ENCODE measurements at regions not wholly inside any gene's neighbourhood (a gene's known extent, or its start where the extent isn't known, plus 50 kb on each side); places are given as distances from the start of the nearest gene placed in this dataset.

DNA sequence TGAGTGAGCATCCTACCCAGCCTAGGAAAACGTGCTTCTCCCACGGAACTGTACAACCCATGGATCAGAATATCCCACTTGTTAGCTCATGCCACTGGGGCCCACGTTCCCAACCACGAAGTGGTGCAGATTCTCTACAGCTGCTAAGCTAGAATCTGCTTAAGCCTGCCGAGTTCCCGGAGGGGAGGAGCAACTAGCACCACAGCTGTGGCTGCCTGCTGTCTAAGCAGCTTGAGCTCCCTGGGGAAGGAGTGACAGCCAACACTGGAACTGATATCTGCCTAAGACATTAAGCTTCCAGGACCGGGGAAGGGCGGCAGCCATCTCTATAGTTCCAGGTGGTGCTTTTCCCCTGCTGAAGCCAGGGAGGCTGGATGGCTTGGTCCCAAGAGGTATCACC, 334.7 kb upstream of the CHRM2 start:
- Histone ChIP-seq H3K36me3 (no peaks in the 10 kb centered on the region), H3K27ac (no peak overlapping the region), H3K9me3 (no peaks in the 10 kb centered on the region), H3K4me3 (no peak overlapping the region), H3K4me1 (replicated peaks) (no peaks in the 10 kb centered on the region), H3K27me3 (replicated peaks; ENCODE audit: insufficient read depth) (no peaks in the 10 kb centered on the region)
- DNase-seq (ENCODE audit: low spot score) = no peak
- no peak for TF ChIP-seq POLR2A (IDR thresholded peaks at IDR 0.05)
- TF ChIP-seq POLR2AphosphoS5 (IDR thresholded peaks at IDR 0.05) = no peak
- intact Hi-C loops (cut with DNase I) = no loop called here
- 89% methylated on average over 8 of the region's 8 CpGs for WGBS

DNA sequence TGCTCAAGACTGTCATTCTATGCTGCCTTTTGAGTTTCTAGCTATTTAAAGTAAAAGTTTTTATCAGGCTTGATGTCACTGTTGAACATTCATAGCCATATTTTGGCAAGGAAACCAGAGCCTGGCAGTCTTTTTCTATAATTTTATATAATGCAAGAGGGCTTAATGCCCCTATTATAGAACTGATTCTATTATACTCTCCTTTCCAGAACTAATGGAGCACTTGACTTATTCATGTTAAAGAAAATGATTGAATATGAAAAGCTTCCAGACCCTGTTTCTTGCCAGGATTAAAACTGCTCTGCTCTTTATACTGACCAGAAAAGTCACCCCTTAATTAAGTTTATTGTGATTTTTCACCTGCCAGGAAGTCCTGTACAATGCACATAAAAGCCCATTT, 337.6 kb upstream of the CHRM2 start:
- H3K4me3 ChIP-seq = no peak overlapping the region
- H3K9me3 ChIP-seq = no peaks in the 10 kb centered on the region
- intact Hi-C loops (cut with DNase I) = no loop called here
- DNase-seq (ENCODE audit: low spot score) = no peak
- H3K36me3 ChIP-seq = no peaks in the 10 kb centered on the region
- H3K27ac ChIP-seq = no peak overlapping the region
- TF ChIP-seq POLR2AphosphoS5 (IDR thresholded peaks at IDR 0.05) (no peak), POLR2A (IDR thresholded peaks at IDR 0.05) (no peak)
- TF ChIP-seq, protein P1, sequence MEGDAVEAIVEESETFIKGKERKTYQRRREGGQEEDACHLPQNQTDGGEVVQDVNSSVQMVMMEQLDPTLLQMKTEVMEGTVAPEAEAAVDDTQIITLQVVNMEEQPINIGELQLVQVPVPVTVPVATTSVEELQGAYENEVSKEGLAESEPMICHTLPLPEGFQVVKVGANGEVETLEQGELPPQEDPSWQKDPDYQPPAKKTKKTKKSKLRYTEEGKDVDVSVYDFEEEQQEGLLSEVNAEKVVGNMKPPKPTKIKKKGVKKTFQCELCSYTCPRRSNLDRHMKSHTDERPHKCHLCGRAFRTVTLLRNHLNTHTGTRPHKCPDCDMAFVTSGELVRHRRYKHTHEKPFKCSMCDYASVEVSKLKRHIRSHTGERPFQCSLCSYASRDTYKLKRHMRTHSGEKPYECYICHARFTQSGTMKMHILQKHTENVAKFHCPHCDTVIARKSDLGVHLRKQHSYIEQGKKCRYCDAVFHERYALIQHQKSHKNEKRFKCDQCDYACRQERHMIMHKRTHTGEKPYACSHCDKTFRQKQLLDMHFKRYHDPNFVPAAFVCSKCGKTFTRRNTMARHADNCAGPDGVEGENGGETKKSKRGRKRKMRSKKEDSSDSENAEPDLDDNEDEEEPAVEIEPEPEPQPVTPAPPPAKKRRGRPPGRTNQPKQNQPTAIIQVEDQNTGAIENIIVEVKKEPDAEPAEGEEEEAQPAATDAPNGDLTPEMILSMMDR (IDR thresholded peaks at IDR 0.05) = no peak
- no peaks in the 10 kb centered on the region for H3K4me1 ChIP-seq (replicated peaks)
- H3K27me3 ChIP-seq (replicated peaks; ENCODE audit: insufficient read depth) = no peaks in the 10 kb centered on the region

GRCh38 chr7:136528329-136528728, 340.1 kb upstream of the CHRM2 start:
- Histone ChIP-seq H3K27ac (no peak overlapping the region), H3K36me3 (no peaks in the 10 kb centered on the region), H3K4me3 (no peak overlapping the region), H3K4me1 (replicated peaks) (no peaks in the 10 kb centered on the region), H3K9me3 (no peaks in the 10 kb centered on the region), H3K27me3 (replicated peaks; ENCODE audit: insufficient read depth) (no peaks in the 10 kb centered on the region)
- 59% methylated on average over 2 of the region's 2 CpGs for WGBS
- TF ChIP-seq, protein P1 (IDR thresholded peaks at IDR 0.05) = no peak
- TF ChIP-seq POLR2A (IDR thresholded peaks at IDR 0.05) (no peak), POLR2AphosphoS5 (IDR thresholded peaks at IDR 0.05) (no peak)
- intact Hi-C loops (cut with DNase I) = no loop called here
- no peak for DNase-seq (ENCODE audit: low spot score)

DNA sequence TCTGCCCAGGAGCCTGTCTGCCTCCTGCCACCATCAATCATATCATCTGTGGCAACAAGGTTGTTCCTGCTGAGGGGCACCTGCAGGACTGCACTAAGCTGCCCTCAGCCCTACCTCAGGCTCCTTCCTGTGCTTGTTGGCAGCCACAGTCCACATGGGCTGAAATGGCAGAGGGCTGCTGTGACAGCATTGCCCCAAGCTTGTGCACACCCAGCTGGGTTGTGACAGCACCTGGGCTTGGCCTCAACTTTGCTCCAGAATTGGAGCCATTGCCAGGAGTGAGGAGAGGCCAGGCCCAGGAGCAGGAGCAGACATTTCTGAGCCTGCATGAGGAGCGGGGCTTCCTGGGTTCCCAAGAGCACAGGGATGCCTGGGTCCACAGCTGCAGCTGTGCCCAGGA, 340.9 kb upstream of the CHRM2 start:
- no peaks in the 10 kb centered on the region for H3K9me3 ChIP-seq
- H3K4me1 ChIP-seq (replicated peaks) = no peaks in the 10 kb centered on the region
- intact Hi-C loops (cut with DNase I) = no loop called here
- H3K4me3 ChIP-seq = no peak overlapping the region
- no peak for DNase-seq (ENCODE audit: low spot score)
- H3K27me3 ChIP-seq (replicated peaks; ENCODE audit: insufficient read depth) = no peaks in the 10 kb centered on the region
- no peaks in the 10 kb centered on the region for H3K36me3 ChIP-seq
- H3K27ac ChIP-seq = no peak overlapping the region
- TF ChIP-seq POLR2A (IDR thresholded peaks at IDR 0.05) (no peak), POLR2AphosphoS5 (IDR thresholded peaks at IDR 0.05) (no peak)
- TF ChIP-seq, protein P1 (IDR thresholded peaks at IDR 0.05) = no peak
- 100% methylated on average over 1 of the region's 1 CpG for WGBS

DNA sequence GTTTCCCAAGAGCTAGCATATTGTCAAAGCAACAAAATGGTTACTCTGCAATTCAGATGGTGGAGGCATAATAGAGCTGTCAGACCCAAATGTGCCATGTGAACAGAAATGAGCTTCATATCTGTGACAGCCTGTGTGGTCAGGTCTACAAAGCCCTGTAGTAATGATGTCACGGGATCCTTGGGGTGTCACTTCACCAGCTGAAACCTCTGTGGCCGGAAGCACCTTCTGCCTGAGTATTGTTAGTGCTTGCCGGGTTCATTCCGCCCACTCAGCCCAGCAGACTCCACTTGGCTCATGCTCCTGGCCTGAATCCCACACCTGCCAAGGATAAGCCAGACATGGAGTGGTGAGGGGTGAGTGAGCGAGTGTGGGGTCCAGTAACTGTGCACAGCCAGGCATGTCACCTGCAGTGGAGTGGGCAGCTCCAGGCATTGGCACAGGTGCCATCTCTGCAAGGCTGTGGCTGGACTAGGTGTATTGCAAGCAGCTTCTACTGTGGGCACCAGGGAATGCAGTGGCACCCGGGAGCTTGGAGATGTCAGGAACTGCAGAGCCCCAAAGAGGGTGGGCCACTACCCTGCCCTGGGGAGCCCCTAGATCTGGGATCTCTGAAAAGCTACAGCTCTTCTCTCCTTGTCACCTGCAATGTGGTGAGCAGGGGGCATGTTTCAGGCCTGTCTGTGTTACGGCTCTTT, 341.9 kb upstream of the CHRM2 start:
- Histone ChIP-seq H3K9me3 (no peaks in the 10 kb centered on the region), H3K4me3 (no peak overlapping the region), H3K36me3 (no peaks in the 10 kb centered on the region), H3K27me3 (replicated peaks; ENCODE audit: insufficient read depth) (no peaks in the 10 kb centered on the region), H3K4me1 (replicated peaks) (no peaks in the 10 kb centered on the region), H3K27ac (no peak overlapping the region)
- no peak for TF ChIP-seq POLR2AphosphoS5 (IDR thresholded peaks at IDR 0.05)
- TF ChIP-seq POLR2A (IDR thresholded peaks at IDR 0.05) = no peak
- TF ChIP-seq, protein P1 (IDR thresholded peaks at IDR 0.05) = no peak
- no peak for DNase-seq (ENCODE audit: low spot score)
- 85% methylated on average over 7 of the region's 7 CpGs for WGBS
- intact Hi-C loops (cut with DNase I) = no loop called here

Data from prostate gland (tissue), 2 donors.